WTC11 (cell line): ENCODE measurements at regions not wholly inside any gene's neighbourhood (a gene's known extent, or its start where the extent isn't known, plus 50 kb on each side); places are given as distances from the start of the nearest gene placed in this dataset.

ENCODE experiments used
- ATAC-seq: fragments of 200-7000 bp; cut with Tn5 transposase; 2 replicates; pipeline ENCODE4 v1.10.0; 2021; ENCODE audit warnings: mild to moderate bottlenecking, moderate library complexity
- CTCF ChIA-PET: fragments of 300-600 bp; sonication (Branson Sonifier 250); formaldehyde crosslinking; loops from one replicate; lab custom pipeline; 2021; ENCODE audit warnings: antibody characterized with exemption; lab: Charles Lee
- POLR2A ChIA-PET: fragments of 350-600 bp; sonication (Branson Sonifier 250); formaldehyde crosslinking; loops from one replicate; lab custom pipeline; 2021; ENCODE audit warnings: antibody characterized with exemption; lab: Charles Lee
- DNase-seq: peaks from one replicate; pipeline ENCODE4 v3.0.0; 2021; ENCODE audit warnings: low spot score
- H3K27ac Mint-ChIP-seq: 2 replicates; pipeline ENCODE4 v1.8.0; 2021; ENCODE audit warnings: mixed read lengths
- H3K27me3 Mint-ChIP-seq: 2 replicates; pipeline ENCODE4 v1.8.0; 2021; ENCODE audit warnings: low read depth, mild to moderate bottlenecking, moderate library complexity, mixed read lengths
- H3K36me3 Mint-ChIP-seq: 2 replicates; pipeline ENCODE4 v1.8.0; 2021; ENCODE audit warnings: mixed read lengths
- H3K4me1 Mint-ChIP-seq: 2 replicates; pipeline ENCODE4 v1.8.0; 2022; ENCODE audit warnings: mixed read lengths
- H3K4me3 Mint-ChIP-seq: 2 replicates; pipeline ENCODE4 v1.8.0; 2021; ENCODE audit warnings: mild to moderate bottlenecking, moderate library complexity, mixed read lengths
- H3K9me3 Mint-ChIP-seq: 2 replicates; pipeline ENCODE4 v1.8.0; 2021; ENCODE audit warnings: mixed read lengths
- ATF1 ChIP-seq: sonication (generic); formaldehyde crosslinking; IDR thresholded peaks from 2 replicates; pipeline ENCODE4 v1.8.1; 2023; ENCODE audit warnings: mild to moderate bottlenecking, moderate library complexity, missing genetic modification reagents
- ATF3 ChIP-seq: sonication (generic); formaldehyde crosslinking; conservative IDR thresholded peaks from 2 replicates; pipeline ENCODE4 v1.8.1; 2022; ENCODE audit warnings: mild to moderate bottlenecking, missing genetic modification reagents
- CREB1 ChIP-seq: sonication (generic); formaldehyde crosslinking; IDR thresholded peaks from 2 replicates; pipeline ENCODE4 v1.8.0; 2023; ENCODE audit warnings: mild to moderate bottlenecking, missing genetic modification reagents
- E2F5 ChIP-seq: sonication (generic); formaldehyde crosslinking; IDR thresholded peaks from 2 replicates; pipeline ENCODE4 v1.8.1; 2022; ENCODE audit warnings: mild to moderate bottlenecking, moderate library complexity, missing genetic modification reagents
- HMGA2 ChIP-seq: fragments of 250-450 bp; sonication (Bioruptor Pico); IDR thresholded peaks from 2 replicates; pipeline ENCODE4 v1.4.0; 2021; ENCODE audit warnings: mild to moderate bottlenecking, moderate library complexity
- IRF2 ChIP-seq: sonication (generic); formaldehyde crosslinking; IDR thresholded peaks from 2 replicates; pipeline ENCODE4 v1.8.0; 2022; ENCODE audit warnings: low read depth, missing genetic modification reagents, borderline replicate concordance
- JAZF1 ChIP-seq: fragments of 250-450 bp; sonication (Bioruptor Pico); IDR thresholded peaks from 2 replicates; pipeline ENCODE4 v1.9.0; 2021; ENCODE audit warnings: moderate library complexity, mild to moderate bottlenecking, inconsistent platforms
- MLX ChIP-seq: sonication (generic); formaldehyde crosslinking; IDR thresholded peaks from 2 replicates; pipeline ENCODE4 v1.8.1; 2023; ENCODE audit warnings: mild to moderate bottlenecking, missing genetic modification reagents, moderate library complexity
- NR1H2 ChIP-seq: sonication (generic); formaldehyde crosslinking; IDR thresholded peaks from 2 replicates; pipeline ENCODE4 v1.9.0; 2021; ENCODE audit warnings: mild to moderate bottlenecking, moderate library complexity, missing genetic modification reagents
- NR2C2 ChIP-seq: sonication (generic); formaldehyde crosslinking; IDR thresholded peaks from 2 replicates; pipeline ENCODE4 v1.8.0; 2022; ENCODE audit warnings: mild to moderate bottlenecking, missing genetic modification reagents
- NR3C1 ChIP-seq: sonication (generic); formaldehyde crosslinking; conservative IDR thresholded peaks from 2 replicates; pipeline ENCODE4 v1.8.1; 2023; ENCODE audit warnings: low read depth, mild to moderate bottlenecking, missing genetic modification reagents
- SP1 ChIP-seq: sonication (generic); formaldehyde crosslinking; conservative IDR thresholded peaks from 2 replicates; pipeline ENCODE4 v1.8.1; 2022; ENCODE audit warnings: missing genetic modification reagents
- TP53 ChIP-seq: sonication (generic); formaldehyde crosslinking; IDR thresholded peaks from 2 replicates; pipeline ENCODE4 v1.8.1; 2023; ENCODE audit warnings: mild to moderate bottlenecking, missing genetic modification reagents
- ZBTB21 ChIP-seq: sonication (generic); formaldehyde crosslinking; IDR thresholded peaks from 2 replicates; pipeline ENCODE4 v1.8.1; 2023; ENCODE audit warnings: mild to moderate bottlenecking, missing genetic modification reagents, borderline replicate concordance
- ZNF396 ChIP-seq: fragments of 250-450 bp; sonication (Bioruptor Pico); IDR thresholded peaks from 2 replicates; pipeline ENCODE4 v1.8.0; 2021; ENCODE audit warnings: mild to moderate bottlenecking, moderate library complexity, borderline replicate concordance
- ZNF512 ChIP-seq: sonication (generic); formaldehyde crosslinking; IDR thresholded peaks from 2 replicates; pipeline ENCODE4 v1.8.1; 2022; ENCODE audit warnings: missing genetic modification reagents, borderline replicate concordance
- ZSCAN18 ChIP-seq: fragments of 250-450 bp; sonication (Bioruptor Pico); IDR thresholded peaks from 2 replicates; pipeline ENCODE4 v2.1.2; 2022; ENCODE audit warnings: mild to moderate bottlenecking, moderate library complexity
- TF ChIP-seq, protein P1 (sequence below): sonication (generic); formaldehyde crosslinking; IDR thresholded peaks from 2 replicates; pipeline ENCODE4 v1.8.1; 2023; ENCODE audit warnings: mild to moderate bottlenecking, moderate library complexity, missing genetic modification reagents
- TF ChIP-seq, protein P2 (sequence below): sonication (generic); formaldehyde crosslinking; IDR thresholded peaks from 2 replicates; pipeline ENCODE4 v1.8.0; 2022; ENCODE audit warnings: mild to moderate bottlenecking, missing genetic modification reagents
- TF ChIP-seq, protein P3 (sequence below): sonication (generic); formaldehyde crosslinking; IDR thresholded peaks from 2 replicates; pipeline ENCODE4 v1.8.0; 2022; ENCODE audit warnings: mild to moderate bottlenecking, missing genetic modification reagents
- TF ChIP-seq, protein P4 (sequence below): sonication (generic); formaldehyde crosslinking; IDR thresholded peaks from 2 replicates; pipeline ENCODE4 v1.8.1; 2023; ENCODE audit warnings: mild to moderate bottlenecking, missing genetic modification reagents, borderline replicate concordance

- CTCF ChIA-PET = no interaction called here
- H3K4me1 Mint-ChIP-seq = peaks cover 8% of the 10 kb centered on the region; the same call in 1 of the 2 replicates
- no peak overlapping the region for H3K27ac Mint-ChIP-seq
- POLR2A ChIA-PET = no interaction called here
- no peak for DNase-seq
- no peaks in the 10 kb centered on the region for H3K36me3 Mint-ChIP-seq
- no peak overlapping the region for H3K4me3 Mint-ChIP-seq
- ATAC-seq = no peak
- H3K27me3 Mint-ChIP-seq = no peaks in the 10 kb centered on the region
- TF ChIP-seq E2F5 (CRISPR knock-in tag) = no peak
- TF ChIP-seq, protein P1, sequence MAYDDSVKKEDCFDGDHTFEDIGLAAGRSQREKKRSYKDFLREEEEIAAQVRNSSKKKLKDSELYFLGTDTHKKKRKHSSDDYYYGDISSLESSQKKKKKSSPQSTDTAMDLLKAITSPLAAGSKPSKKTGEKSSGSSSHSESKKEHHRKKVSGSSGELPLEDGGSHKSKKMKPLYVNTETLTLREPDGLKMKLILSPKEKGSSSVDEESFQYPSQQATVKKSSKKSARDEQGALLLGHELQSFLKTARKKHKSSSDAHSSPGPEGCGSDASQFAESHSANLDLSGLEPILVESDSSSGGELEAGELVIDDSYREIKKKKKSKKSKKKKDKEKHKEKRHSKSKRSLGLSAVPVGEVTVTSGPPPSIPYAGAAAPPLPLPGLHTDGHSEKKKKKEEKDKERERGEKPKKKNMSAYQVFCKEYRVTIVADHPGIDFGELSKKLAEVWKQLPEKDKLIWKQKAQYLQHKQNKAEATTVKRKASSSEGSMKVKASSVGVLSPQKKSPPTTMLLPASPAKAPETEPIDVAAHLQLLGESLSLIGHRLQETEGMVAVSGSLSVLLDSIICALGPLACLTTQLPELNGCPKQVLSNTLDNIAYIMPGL (CRISPR knock-in tag) = no peak
- TF ChIP-seq ATF1 (CRISPR knock-in tag) = no peak
- no peak for TF ChIP-seq ATF3 (CRISPR knock-in tag)
- TF ChIP-seq SP1 = no peak
- no peak for TF ChIP-seq MLX (CRISPR knock-in tag)
- TF ChIP-seq, protein P2, sequence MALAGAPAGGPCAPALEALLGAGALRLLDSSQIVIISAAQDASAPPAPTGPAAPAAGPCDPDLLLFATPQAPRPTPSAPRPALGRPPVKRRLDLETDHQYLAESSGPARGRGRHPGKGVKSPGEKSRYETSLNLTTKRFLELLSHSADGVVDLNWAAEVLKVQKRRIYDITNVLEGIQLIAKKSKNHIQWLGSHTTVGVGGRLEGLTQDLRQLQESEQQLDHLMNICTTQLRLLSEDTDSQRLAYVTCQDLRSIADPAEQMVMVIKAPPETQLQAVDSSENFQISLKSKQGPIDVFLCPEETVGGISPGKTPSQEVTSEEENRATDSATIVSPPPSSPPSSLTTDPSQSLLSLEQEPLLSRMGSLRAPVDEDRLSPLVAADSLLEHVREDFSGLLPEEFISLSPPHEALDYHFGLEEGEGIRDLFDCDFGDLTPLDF (CRISPR knock-in tag) = no peak
- TF ChIP-seq NR1H2 (CRISPR knock-in tag) = no peak
- no peak for TF ChIP-seq HMGA2 (CRISPR knock-in tag)
- TF ChIP-seq, protein P3, sequence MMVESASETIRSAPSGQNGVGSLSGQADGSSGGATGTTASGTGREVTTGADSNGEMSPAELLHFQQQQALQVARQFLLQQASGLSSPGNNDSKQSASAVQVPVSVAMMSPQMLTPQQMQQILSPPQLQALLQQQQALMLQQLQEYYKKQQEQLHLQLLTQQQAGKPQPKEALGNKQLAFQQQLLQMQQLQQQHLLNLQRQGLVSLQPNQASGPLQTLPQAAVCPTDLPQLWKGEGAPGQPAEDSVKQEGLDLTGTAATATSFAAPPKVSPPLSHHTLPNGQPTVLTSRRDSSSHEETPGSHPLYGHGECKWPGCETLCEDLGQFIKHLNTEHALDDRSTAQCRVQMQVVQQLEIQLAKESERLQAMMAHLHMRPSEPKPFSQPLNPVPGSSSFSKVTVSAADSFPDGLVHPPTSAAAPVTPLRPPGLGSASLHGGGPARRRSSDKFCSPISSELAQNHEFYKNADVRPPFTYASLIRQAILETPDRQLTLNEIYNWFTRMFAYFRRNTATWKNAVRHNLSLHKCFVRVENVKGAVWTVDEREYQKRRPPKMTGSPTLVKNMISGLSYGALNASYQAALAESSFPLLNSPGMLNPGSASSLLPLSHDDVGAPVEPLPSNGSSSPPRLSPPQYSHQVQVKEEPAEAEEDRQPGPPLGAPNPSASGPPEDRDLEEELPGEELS = no peak
- no peak for TF ChIP-seq NR2C2
- TF ChIP-seq ZSCAN18 (CRISPR knock-in tag) = no peak
- no peak for TF ChIP-seq JAZF1 (CRISPR knock-in tag)
- no peak for TF ChIP-seq IRF2 (CRISPR knock-in tag)
- TF ChIP-seq CREB1 (CRISPR knock-in tag) = no peak
- TF ChIP-seq TP53 (CRISPR knock-in tag) = no peak
- peaks cover 11% of the 10 kb centered on the region; the same call in 1 of the 2 replicates for H3K9me3 Mint-ChIP-seq
These were observed 69.3 kb upstream of the CTSC start for GRCh38 chr11:88406876-88407275.

DNA sequence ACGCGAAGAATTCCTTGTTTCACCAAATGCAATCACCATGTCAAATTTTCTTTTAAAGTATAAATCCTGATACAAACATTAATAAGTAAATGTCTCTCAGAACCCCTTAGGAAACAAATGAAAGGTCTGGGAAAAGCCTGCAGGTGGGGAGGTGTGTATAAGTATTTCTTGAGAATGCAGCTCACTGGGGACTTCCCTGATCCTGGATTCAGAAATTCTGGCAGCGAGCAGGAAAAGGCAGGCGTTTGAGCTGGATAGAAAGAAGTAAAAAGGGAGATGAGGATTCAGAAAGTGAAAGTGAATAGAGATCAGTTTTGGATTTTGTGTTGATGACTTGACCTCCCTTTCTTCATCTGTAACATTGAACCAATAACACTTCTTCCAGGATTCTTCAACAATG is 68.3 kb upstream of the CTSC start:
- ChIA-PET CTCF (no interaction called here), POLR2A (no interaction called here)
- ATAC-seq (no peak), DNase-seq (no peak)
- H3K27ac Mint-ChIP-seq = no peak overlapping the region
- no peak overlapping the region for H3K4me3 Mint-ChIP-seq
- peaks cover 8% of the 10 kb centered on the region; the same call in 1 of the 2 replicates for H3K4me1 Mint-ChIP-seq
- H3K9me3 Mint-ChIP-seq = peaks cover 11% of the 10 kb centered on the region; the same call in 1 of the 2 replicates
- no peaks in the 10 kb centered on the region for H3K27me3 Mint-ChIP-seq
- no peaks in the 10 kb centered on the region for H3K36me3 Mint-ChIP-seq
- TF ChIP-seq NR1H2 (CRISPR knock-in tag) (no peak), ZBTB21 (CRISPR knock-in tag) (no peak), ZNF396 (no peak), ZNF512 (CRISPR knock-in tag) (no peak), NR3C1 (CRISPR knock-in tag) (no peak)
- TF ChIP-seq, protein P4, sequence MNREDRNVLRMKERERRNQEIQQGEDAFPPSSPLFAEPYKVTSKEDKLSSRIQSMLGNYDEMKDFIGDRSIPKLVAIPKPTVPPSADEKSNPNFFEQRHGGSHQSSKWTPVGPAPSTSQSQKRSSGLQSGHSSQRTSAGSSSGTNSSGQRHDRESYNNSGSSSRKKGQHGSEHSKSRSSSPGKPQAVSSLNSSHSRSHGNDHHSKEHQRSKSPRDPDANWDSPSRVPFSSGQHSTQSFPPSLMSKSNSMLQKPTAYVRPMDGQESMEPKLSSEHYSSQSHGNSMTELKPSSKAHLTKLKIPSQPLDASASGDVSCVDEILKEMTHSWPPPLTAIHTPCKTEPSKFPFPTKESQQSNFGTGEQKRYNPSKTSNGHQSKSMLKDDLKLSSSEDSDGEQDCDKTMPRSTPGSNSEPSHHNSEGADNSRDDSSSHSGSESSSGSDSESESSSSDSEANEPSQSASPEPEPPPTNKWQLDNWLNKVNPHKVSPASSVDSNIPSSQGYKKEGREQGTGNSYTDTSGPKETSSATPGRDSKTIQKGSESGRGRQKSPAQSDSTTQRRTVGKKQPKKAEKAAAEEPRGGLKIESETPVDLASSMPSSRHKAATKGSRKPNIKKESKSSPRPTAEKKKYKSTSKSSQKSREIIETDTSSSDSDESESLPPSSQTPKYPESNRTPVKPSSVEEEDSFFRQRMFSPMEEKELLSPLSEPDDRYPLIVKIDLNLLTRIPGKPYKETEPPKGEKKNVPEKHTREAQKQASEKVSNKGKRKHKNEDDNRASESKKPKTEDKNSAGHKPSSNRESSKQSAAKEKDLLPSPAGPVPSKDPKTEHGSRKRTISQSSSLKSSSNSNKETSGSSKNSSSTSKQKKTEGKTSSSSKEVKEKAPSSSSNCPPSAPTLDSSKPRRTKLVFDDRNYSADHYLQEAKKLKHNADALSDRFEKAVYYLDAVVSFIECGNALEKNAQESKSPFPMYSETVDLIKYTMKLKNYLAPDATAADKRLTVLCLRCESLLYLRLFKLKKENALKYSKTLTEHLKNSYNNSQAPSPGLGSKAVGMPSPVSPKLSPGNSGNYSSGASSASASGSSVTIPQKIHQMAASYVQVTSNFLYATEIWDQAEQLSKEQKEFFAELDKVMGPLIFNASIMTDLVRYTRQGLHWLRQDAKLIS = no peak
